NCI-H2081 (cell line): ENCODE measurements at regions not wholly inside any gene's neighbourhood (a gene's known extent, or its start where the extent isn't known, plus 50 kb on each side); places are given as distances from the start of the nearest gene placed in this dataset.
"Not testable (repeated sequence)": the region's sequence is repeated elsewhere in the genome, so short reads cannot be mapped to it uniquely, and the experiment has no call there.

Experiments used
- DNase-seq, 2 experiments: peaks; one replicate each; lab custom pipeline; 2025; lab: John Stamatoyannopoulos, UW

DNA sequence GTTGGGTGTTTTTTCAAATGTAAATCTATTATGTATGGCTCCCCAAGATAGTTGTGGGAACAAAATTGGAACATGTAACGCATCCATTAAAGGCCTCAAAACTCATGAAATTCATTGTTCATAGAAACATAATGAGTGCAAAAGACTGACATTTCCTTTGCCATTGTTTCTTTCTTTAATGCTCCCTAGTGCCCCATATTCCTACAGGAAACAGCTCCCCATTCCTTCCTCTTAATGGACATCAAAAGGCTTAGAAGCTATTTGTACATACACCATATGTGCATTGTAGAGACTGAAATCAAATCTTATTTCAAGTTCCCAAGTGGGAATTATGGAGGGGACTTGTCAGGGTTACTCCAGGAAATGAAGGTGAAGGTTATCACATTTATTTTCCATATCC lies 139.1 kb downstream of the AHR start:
- DNase-seq = no peak

DNA sequence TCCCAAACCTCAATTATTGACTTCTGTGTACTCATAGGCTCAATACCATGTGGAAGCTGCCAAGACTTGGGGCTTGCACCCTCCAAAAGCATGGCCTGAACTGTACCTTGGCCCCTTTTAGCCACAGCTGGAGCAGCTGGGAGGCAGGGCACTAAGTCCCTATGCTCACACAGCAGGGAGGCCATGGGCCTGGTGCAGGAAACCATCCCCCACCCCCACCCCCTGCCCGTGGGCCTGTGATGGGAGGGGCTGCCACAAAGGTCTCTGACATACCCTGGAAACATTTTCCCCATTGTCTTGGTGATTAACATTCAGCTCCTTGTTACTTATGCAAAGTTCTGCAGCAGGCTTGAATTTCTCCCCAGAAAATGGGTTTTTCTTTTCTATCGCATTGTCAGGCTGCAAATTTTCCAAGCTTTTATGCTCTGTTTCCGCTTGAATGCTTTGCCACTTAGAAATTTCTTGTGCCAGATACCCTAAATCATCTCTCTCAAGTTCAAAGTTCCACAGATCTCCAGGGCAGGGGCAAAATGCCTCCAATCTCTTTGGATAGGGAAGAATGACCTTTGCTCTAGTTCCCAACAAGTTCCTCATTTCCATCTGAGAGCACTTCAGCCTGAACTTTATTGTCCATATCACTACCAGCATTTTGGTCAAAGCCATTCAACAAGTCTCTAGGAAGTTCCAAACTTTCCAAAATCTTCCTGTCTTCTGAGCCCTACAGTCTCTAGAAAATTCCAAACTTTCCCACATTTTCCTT lies 141.8 kb downstream of the AHR start:
- not testable (repeated sequence) for DNase-seq

DNA sequence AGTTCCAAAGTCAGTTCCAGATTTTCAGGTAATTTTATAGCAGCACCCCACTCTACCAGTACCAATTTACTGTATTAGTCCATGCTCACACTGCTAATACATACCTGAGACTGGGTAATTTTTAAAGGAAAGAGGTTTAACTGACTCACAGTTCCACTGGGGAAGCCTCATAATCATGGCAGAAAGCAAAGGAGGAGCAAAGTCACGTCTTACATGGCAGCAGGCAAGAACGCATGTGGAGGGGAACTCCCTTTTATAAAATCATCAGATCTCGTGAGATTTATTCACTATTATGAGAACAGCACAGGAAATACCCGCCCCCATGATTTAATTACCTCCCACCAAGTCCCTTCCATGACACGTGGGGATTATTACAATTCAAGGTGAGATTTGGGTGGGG lies 142.4 kb downstream of the AHR start:
- DNase-seq = no peak

DNA sequence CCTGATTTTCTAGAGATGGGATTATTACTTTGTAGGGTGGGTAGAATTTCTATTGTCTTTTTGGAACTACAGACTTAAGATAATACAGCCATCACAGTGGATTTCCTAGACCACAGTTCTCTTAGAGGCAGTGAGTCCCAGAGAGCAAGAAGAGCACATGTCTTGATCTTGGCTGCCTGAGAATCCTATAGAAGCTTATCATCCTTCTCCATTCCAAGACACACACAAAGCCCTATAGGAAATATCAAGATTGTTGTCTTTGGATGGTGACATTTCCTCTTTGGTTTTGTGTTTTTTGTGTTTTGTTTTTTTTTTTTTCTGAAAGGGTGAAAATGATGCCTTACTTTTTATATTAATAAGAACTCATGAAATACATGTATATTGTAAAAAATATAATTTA lies 143.1 kb downstream of the AHR start:
- no peak for DNase-seq

DNA sequence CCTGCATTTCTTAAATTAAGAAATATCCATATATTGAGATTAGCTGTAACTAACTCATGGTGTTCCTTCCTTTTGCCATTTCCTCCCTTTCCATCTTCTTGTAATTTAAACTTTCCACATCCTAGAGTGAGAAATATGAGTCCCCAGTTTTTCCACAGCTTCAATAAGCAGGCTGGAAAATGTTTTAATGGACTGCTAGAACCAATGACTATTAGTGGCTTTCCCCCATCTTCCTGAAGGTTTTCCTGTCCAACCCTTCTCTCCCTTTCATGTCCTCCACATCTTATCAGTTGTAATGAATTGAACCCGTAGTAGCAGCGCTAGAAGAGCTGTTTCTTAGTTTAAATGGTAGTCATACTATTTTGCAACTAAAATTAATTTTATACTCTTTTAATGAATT lies 145.7 kb downstream of the AHR start:
- DNase-seq = no peak

DNA sequence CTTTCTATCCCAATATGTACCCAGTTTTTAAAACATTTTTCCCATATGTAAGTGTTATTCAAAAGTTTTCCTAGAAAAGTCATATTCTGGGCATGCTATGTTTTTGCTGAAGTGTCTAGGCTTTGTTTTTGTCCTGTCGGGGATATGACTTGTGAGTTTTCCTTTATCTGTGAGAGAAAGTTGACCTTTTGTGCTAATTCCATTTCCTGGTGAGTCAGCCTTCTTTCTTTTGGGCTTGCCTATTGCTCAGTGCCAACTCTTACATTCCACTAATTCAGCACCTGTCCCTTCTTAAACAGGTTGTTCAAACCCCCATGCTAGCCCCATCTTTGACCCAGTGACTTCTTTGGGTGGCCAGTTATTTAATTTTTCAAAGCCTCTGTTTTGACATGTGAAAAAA lies 146.2 kb downstream of the AHR start:
- no peak for DNase-seq

DNA sequence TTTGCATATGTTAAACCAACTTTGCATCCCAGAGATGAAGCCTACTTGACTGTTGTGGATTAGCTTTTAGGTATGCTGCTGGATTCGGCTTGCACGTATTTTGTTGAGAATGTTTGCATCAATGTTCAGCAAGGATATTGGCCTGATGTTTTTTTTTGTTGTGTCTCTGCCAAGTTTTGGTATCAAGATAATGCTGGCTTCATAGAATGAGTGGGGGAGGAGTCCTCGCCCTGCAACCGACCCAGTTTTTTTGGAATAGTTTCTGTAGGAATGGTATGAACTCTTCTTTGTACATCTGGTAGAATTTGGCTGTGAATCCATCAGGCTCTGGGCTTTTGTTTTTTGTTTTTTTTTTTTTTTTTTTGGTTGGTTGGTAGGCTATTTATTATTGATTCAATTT lies 147.9 kb downstream of the AHR start:
- no peak for DNase-seq

DNA sequence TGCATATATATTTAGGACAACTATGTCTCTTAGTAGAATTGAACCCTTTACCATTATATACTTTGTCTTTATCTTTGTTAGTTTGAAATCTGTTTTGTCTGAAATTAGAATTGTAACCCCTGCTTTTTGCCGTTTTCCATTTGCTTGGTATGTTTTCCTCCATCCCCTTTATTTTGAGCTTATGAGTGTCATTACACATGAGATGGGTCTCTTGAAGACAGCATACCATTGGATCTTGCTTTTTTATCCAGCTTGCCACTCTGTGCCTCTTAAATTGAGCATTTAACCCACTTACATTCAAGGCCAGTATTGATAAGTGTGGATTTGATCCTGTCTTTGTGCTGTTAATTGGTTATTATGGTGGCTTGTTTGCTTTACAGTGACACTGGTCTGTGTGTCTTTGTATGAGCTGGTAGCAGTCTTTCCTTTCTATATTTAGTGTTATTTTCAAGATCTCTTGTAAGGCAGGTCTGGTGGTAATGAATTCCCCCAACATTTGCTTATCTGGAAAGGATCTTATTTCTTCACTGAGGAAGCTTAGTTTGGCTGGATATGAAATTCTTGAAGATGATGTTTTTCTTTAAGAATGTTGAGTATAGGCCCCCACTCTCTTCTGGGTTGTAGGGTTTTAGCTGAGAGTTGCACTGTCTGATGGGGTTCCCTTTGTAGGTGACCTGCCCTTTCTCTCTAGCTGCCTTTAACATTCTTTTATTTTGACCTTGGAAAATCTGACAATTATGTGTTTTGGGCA lies 149.5 kb downstream of the AHR start:
- DNase-seq = no peak

DNA sequence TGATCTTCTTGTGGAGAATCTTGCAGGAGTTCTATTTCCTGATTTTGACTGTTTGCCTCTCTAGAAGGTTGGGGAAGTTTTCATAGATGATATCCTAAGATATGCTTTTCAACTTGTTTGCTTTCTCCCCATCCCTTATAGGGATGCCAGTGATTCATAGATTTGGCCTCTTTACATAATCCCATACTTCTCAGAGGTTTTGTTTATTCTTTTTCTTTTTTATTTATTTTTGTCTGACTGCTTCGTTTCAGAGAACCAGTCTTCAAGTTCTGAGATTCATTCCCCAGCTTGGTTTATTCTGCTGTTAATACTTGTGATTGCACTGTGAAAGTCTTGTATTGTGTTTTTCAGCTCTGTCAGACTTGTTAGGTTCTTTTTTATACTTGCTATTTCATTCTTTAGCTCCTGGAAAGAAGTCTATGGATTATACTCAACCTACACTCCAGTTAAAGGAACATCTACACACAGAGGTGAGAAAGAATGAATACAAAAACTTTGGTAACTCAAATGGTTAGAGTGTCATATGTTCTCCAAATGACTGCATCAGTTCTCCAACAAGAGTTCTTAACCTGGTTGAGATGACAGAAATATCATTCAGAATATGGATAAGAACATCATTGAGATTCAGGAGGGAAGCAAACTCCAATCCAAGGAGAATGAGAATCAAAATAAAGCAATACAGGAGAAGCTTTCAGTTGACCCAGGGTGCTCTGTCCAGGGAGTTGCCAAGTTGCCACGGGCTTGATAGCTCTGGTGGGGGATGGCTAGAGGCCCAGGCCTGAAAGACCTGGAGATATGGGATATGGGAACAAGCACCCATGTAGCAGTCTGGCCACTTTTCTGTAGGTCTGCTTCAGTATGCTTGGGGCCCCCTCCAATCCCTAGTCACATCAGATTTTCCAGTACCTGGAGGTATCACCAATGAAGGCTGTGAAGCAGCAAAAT lies 150.3 kb downstream of the AHR start:
- no peak for DNase-seq

DNA sequence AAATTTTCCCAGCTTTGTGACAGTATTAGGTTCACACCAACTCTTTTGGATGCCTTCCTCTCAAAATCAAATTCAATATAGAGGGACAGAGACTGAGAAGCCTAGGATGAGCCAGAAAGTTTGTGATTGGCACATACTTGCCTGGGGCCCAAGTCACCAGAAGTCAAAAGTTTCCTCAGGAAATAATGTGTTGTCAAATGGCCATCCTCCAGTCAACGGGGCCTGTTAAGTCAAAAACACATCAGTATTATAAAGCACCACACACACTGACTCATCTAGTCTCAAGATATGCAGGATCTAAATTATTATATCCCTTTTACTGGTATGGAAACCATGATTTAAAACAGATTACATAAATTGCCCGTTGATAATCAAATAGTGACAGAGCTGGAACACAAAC lies 158.1 kb downstream of the AHR start:
- no peak for DNase-seq

DNA sequence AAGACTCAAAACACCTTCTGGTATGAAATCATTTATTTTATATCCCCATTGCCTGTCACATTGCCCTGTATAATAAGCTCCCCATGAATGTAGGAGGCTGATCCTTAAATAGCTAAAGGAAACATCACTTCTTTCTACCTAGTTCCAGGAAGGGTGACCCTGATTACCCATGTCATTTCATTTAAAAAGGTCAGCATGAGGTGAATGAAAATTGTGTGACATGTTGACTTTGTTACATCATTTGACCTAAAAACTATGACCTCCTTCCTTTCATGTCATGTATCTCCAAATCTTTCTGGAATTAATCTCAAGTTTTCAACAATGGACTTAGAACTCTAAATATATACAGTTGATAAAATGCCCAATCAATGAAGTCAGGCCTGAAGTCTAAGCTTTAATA lies 161.5 kb downstream of the AHR start:
- DNase-seq = no peak

DNA sequence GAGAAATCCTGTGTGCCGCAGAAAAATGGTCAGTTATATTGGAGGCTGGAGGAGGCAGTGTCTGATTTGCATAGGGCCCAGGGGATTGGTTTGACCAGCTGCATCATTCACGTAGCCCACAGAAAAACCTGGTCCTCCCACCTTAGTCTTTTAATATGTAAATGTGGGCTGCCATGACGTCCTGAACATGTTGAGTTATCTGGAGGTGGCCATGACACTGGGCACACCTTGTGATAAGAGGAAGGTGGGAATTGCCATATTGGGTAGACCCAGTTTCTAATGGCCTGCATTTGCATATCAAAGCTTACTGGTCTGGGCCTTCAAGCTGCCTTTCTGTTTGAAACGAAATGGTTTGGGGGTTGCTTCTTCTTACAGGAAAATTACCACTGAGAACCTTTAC lies 162.2 kb downstream of the AHR start:
- no peak for DNase-seq

DNA sequence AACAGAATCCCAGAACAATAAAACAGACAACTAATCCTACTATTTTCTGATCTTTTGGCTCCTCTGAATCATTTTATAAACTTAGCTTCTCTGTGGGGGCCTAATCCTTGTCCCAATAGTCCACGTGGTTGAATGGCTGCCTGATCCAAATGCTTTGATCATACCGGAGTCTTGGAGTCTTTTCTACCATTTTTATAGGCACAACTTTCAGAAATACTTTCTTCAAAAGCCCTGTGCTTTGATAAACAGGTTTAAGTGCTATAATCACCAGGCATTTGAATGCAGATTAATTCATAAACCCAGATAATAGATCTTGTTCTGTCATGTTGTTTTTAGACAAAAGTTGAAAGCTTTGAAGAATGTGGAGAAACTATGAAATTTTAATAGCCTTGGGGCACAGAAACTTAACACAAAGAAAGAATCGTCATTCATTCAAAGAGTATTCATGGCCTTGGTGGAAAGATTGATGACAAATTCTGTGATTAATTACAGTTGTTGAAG lies 163.7 kb downstream of the AHR start:
- DNase-seq = no peak

DNA sequence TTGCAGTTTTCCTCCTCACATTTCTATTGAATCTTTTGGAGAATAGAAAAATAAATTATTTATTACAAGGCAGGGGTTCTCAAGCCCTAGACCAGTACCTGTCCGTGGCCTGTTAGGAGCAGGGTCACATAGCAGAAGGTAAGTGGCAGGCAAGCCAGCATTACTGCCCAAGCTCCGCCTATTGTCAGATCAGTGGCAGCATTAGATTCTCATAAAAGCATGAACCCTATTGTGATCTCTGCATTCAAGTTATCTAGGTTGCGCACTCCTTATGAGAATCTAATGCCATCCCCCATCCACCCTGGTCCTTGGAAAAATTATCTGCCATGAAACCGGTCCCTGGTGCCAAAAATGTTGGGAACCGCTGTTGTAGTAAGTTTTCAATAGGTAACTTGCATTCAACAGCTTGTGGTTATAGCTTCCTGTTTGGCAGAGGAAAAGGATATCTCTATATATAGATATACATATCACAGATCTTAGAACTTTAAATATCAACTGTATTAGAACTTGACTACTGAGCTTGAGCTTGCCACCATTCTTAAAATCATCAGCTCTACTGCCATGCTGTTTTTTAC lies 165.1 kb downstream of the AHR start:
- DNase-seq = no peak

DNA sequence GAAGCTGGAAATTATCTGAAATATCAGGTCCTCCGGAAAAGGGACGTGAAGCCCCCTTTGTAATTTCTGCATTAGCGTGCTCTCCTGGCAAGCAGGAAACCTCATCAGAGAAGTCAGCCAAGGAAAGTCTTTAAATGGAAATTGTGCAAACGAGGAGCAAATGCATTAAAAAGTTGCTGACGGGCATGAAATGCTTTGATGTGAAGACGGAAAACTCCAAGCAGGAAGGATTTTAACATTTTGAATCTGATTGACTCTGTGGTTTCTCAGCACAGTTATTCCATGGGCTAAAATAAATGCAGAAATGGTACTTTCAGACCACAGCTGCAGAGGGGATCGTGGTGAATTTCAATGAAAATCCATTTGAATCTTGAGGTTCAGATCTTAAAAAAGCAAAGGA lies 167.8 kb downstream of the AHR start:
- DNase-seq = no peak

DNA sequence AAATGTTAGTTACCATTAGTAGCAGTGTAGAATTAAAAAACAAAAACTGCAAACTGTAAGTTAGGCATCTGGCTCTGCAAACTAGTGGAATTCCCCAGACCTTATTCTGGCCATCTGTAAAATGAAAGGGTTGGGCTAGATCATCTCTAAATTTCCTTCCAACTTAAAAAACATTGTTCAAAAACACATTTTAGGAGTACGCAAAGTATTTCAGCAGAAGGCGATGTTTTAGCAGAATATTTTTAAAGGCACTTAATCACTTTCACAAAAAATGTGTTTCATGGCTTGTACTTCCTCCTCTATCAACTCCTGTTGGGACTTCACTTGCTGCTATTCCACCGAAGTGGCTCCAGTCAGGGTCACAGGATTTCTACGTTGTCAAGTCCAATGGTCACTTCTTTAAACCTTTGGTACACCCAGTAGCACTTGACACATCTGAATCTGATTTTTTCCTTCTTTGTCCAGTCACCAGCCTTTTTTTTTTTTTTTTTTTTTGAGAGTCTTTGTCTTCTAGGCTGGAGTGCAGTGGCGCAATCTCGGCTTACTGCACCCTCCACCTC lies 169.0 kb downstream of the AHR start:
- no peak for DNase-seq

DNA sequence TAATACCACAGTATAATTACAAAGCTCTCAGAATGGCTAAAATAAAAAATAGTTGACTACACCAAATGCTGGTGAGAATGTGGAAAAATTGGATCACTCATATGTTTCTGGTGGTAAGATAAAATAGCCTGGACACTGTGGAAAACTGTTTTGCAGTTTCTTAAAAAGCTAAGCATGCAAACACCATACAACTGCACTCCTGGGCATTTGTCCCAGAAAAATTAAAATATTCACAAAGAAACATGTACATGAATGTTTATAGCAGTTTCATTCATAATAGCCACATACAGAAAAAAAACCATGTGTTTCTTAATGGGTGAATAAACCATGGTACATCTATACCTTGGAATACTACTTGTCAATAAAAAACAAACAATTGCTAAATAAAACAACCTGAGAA lies 172.9 kb downstream of the AHR start:
- no peak for DNase-seq

DNA sequence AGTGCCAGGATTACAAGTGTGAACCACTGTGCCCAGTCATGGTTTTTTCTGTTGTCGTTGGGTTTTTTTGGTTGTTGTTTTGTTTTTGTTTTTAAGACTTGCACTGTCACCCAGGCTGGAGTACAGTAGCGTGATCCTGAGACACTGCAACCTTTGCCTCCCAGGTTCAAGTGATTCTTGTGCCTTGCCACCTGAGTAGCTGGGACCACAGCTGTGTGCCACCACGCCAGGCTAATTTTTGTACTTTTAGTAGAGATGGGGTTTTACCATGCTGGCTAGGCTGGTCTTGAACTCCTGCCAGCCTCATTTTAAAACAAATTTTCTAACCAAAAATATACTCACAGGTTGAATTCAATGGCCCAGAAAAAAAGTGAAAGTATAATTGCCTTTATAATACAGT lies 174.1 kb downstream of the AHR start:
- DNase-seq = no peak

DNA sequence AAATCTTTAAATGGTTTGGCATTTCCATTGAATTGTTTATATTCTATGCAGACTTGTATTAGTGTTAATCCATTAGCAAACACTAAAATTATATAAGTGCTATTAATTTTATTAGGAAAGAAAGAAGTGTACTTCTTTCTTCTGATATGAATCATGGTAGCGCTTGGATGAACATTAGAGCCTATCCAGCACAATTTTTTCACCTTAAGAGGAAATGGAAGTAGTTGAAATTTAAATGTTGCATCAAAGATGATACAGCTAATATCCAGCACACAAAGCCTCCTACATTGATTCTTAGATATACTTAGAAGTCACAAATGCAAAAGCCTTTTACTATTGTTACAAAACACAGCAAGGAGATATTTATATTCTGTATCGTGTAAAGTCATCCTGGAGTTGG lies 174.5 kb downstream of the AHR start:
- DNase-seq = no peak

DNA sequence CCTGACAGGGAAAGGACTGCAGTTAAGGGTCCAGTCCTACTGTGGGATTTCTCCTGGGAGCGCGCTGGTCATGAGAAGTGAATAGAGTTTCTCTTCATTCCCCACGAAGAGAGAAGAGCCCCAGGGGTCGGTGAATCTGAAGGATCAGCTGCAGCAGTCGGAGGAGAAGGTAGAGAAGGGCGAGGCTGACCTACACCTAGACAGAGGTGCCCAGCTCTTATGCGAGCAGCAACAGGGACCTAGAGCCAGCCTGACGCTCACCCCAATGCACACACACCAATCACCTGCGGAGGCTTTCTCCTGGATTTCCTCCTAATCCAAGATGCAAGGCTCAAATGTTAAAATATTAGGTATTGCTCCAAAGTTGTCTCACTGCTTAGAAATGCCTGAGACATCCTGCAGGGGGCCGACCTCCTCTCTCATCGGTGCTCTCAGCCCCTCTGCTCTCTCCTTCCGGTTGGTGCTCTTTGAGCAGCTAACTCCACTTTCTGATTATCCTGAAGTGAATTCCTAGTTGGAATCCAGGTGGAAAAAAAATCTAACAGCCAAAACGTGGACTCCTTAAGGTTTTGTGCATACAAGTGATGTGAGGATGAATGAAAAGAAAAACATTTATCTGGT lies 176.4 kb downstream of the AHR start:
- DNase-seq = no peak

DNA sequence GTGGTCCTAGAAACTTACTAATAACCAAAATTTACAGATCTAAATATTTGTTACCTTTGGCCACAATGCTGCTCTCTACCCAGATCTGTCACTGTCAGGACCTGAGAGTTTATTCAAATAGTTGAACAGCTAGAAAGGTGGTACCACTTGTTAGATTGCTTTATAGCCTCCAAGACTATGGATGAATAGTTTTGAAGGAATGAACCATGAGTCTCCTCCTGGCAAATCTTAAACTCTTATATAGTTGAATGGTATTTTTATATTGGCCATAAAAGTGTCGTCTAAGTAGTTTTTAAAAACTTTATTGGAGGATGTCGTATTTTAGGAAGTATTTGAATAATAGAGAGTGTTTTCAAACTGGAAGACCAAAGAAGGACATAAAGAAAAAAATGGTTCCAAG lies 178.7 kb downstream of the AHR start:
- DNase-seq = no peak
